Upper lobe of left lung (tissue), 4 donors: ENCODE measurements at regions not wholly inside any gene's neighbourhood (a gene's known extent, or its start where the extent isn't known, plus 50 kb on each side); places are given as distances from the start of the nearest gene placed in this dataset.

Source experiments
- EP300 ChIP-seq, 4 donors: sonication (generic); formaldehyde crosslinking; IDR thresholded peaks; one replicate each; pipeline ENCODE4 v1.5.1; 2017; ENCODE audit warnings: antibody characterized with exemption in 4 of 4, control low read depth in 2 of 4
- POLR2A ChIP-seq, 4 donors: fragments of 450-650 bp; IDR thresholded peaks; one replicate each; pipeline ENCODE4 v1.5.1; 2016 to 2017; ENCODE audit warnings: antibody characterized with exemption in 4 of 4, mild to moderate bottlenecking in 2 of 4
- POLR2AphosphoS5 ChIP-seq, 2 donors: sonication (generic); formaldehyde crosslinking; IDR thresholded peaks; one replicate each; pipeline ENCODE4 v1.5.1; 2017; ENCODE audit warnings: antibody characterized with exemption in 2 of 2

GRCh38 chr20:48377940-48378339 is 449.9 kb downstream of the PREX1 start:
- TF ChIP-seq EP300 (IDR thresholded peaks at IDR 0.05) = no peak
- TF ChIP-seq POLR2AphosphoS5 (IDR thresholded peaks at IDR 0.05) = no peak
- no peak for TF ChIP-seq POLR2A (IDR thresholded peaks at IDR 0.05)
